Vagina (tissue), 2 donors: ENCODE measurements at regions not wholly inside any gene's neighbourhood (a gene's known extent, or its start where the extent isn't known, plus 50 kb on each side); places are given as distances from the start of the nearest gene placed in this dataset.

ENCODE experiments used
- CTCF ChIP-seq, 3 experiments: fragments of 450-650 bp in 2 of 3; fragments of 200-600 bp in 1 of 3; sonication (generic) in 1 of 3; IDR thresholded peaks; one replicate each; pipeline ENCODE4 v1.5.1; 2017 to 2019; ENCODE audit warnings: antibody characterized with exemption in 3 of 3, mild to moderate bottlenecking in 2 of 3, moderate library complexity in 2 of 3
- POLR2AphosphoS5 ChIP-seq, 2 donors: sonication (generic); formaldehyde crosslinking; IDR thresholded peaks; one replicate each; pipeline ENCODE4 v1.9.0; 2017; ENCODE audit warnings: antibody characterized with exemption in 2 of 2, mild to moderate bottlenecking in 2 of 2, low read depth in 1 of 2; ENCODE audit not compliant: insufficient read depth in 1 of 2

GRCh38 chr1:195012995-195013394 is 1595.2 kb downstream of the KCNT2 start:
- TF ChIP-seq CTCF (IDR thresholded peaks at IDR 0.05), result no peak
- no peak for TF ChIP-seq POLR2AphosphoS5 (IDR thresholded peaks at IDR 0.05; ENCODE audit: insufficient read depth in 1 of 2, low read depth in 1 of 2)
